Gastroesophageal sphincter (tissue), 4 donors: ENCODE measurements at regions not wholly inside any gene's neighbourhood (a gene's known extent, or its start where the extent isn't known, plus 50 kb on each side); places are given as distances from the start of the nearest gene placed in this dataset.
"Not testable (repeated sequence)": the region's sequence is repeated elsewhere in the genome, so short reads cannot be mapped to it uniquely, and the experiment has no call there.

Experiments used
- ATAC-seq: fragments of 150-250 bp; one replicate; pipeline ENCODE4 v1.9.1; 2016; ENCODE audit warnings: mild to moderate bottlenecking, moderate library complexity
- H3K27ac ChIP-seq, 4 donors: fragments of 200-600 bp; sonication (generic) in 3 of 4; 1 replicate in 3 of 4; 2 replicates in 1 of 4; pipeline ENCODE4 v1.5.1; 2016 to 2019
- H3K27me3 ChIP-seq: fragments of 200-600 bp; sonication (generic); one replicate; pipeline ENCODE4 v1.5.1; 2019
- H3K36me3 ChIP-seq, 2 donors: fragments of 200-600 bp; sonication (generic); one replicate each; pipeline ENCODE4 v1.5.1; 2019; ENCODE audit warnings: control low read depth in 1 of 2
- H3K4me1 ChIP-seq, 3 donors: fragments of 200-600 bp; sonication (generic); 1 replicate in 2 of 3; 2 replicates in 1 of 3; pipeline ENCODE4 v1.5.1; 2016 to 2019; ENCODE audit warnings: control low read depth in 2 of 3
- H3K4me3 ChIP-seq, 2 donors: fragments of 200-600 bp; sonication (generic); one replicate each; pipeline ENCODE4 v1.5.1; 2019; ENCODE audit warnings: mild to moderate bottlenecking in 1 of 2, moderate library complexity in 1 of 2
- H3K9me3 ChIP-seq, 3 donors: fragments of 200-600 bp; sonication (generic); one replicate each; pipeline ENCODE4 v1.5.1; 2017 to 2019; ENCODE audit warnings: control low read depth in 2 of 3
- CTCF ChIP-seq, 4 experiments: fragments of 200-600 bp in 2 of 4; fragments of 450-650 bp in 2 of 4; sonication (generic) in 1 of 4; IDR thresholded peaks; one replicate each; pipeline ENCODE4 v1.5.1; 2017 to 2019; ENCODE audit warnings: antibody characterized with exemption in 4 of 4, mild to moderate bottlenecking in 2 of 4, moderate library complexity in 2 of 4
- EP300 ChIP-seq: sonication (generic); formaldehyde crosslinking; IDR thresholded peaks from one replicate; pipeline ENCODE4 v1.6.1; 2017; ENCODE audit warnings: antibody characterized with exemption, mild to moderate bottlenecking
- POLR2A ChIP-seq, 2 donors: fragments of 450-650 bp; IDR thresholded peaks; one replicate each; pipeline ENCODE4 v1.6.1; 2017; ENCODE audit warnings: antibody characterized with exemption in 2 of 2, mild to moderate bottlenecking in 2 of 2, moderate library complexity in 1 of 2
- POLR2AphosphoS5 ChIP-seq: sonication (generic); formaldehyde crosslinking; IDR thresholded peaks from one replicate; pipeline ENCODE4 v1.6.1; 2017; ENCODE audit warnings: antibody characterized with exemption
- WGBS, 2 donors: methylation state at CpG; one replicate each; pipeline ENCODE4 v1.1.5; 2018; ENCODE audit warnings: low coverage in 1 of 2; 5-methylcytosine and 5-hydroxymethylcytosine counted together

- no peak overlapping the region for H3K4me3 ChIP-seq
- no peaks in the 10 kb centered on the region for H3K4me1 ChIP-seq
- ATAC-seq, result no peak
- H3K36me3 ChIP-seq, result no peaks in the 10 kb centered on the region
- H3K27me3 ChIP-seq, result peaks cover 62% of the 10 kb centered on the region
- H3K27ac ChIP-seq, result no peak overlapping the region
- no peaks in the 10 kb centered on the region for H3K9me3 ChIP-seq
- TF ChIP-seq POLR2AphosphoS5, result no peak
- no peak for TF ChIP-seq POLR2A (IDR thresholded peaks at IDR 0.05)
- no peak for TF ChIP-seq EP300
- TF ChIP-seq CTCF (IDR thresholded peaks at IDR 0.05), result no peak
- 80% methylated on average over 5 of the region's 11 CpGs; no CpG with 5 or more reads in 1 of the 2 donors for WGBS, 2 donors
Measured at GRCh38 chr22:48301421-48301820, 1526.3 kb downstream of the BRD1 start.

- 85 to 88% methylated on average over 7 to 10 of the region's 11 CpGs for WGBS, 2 donors
Measured at GRCh38 chr22:48300877-48301276, 1526.8 kb downstream of the BRD1 start.

GRCh38 chr22:48299801-48300200 is 1527.9 kb downstream of the BRD1 start:
- no peaks in the 10 kb centered on the region for H3K9me3 ChIP-seq
- H3K4me1 ChIP-seq, result no peaks in the 10 kb centered on the region
- TF ChIP-seq EP300, result no peak
- TF ChIP-seq CTCF (IDR thresholded peaks at IDR 0.05), result no peak
- no peak for TF ChIP-seq POLR2A (IDR thresholded peaks at IDR 0.05)
- TF ChIP-seq POLR2AphosphoS5, result no peak
- H3K27me3 ChIP-seq, result peaks cover 45% of the 10 kb centered on the region
- no peak overlapping the region for H3K4me3 ChIP-seq
- H3K36me3 ChIP-seq, result no peaks in the 10 kb centered on the region
- no CpG with 5 or more reads among the region's 18 CpGs for WGBS, 2 donors
- H3K27ac ChIP-seq, result no peak overlapping the region
- ATAC-seq, result no peak

More at GRCh38 chr22:48300877-48301276, 1526.8 kb downstream of the BRD1 start:
- Histone ChIP-seq H3K27me3 (peaks cover 56% of the 10 kb centered on the region), H3K27ac (no peak overlapping the region), H3K36me3 (no peaks in the 10 kb centered on the region), H3K4me3 (no peak overlapping the region), H3K9me3 (no peaks in the 10 kb centered on the region), H3K4me1 (no peaks in the 10 kb centered on the region)
- TF ChIP-seq EP300 (no peak), POLR2AphosphoS5 (no peak), CTCF (IDR thresholded peaks at IDR 0.05) (no peak), POLR2A (IDR thresholded peaks at IDR 0.05) (no peak)
- no peak for ATAC-seq

GRCh38 chr22:48299124-48299523 is 1528.5 kb downstream of the BRD1 start:
- no peak for ATAC-seq
- 80% methylated on average over 4 of the region's 8 CpGs; no CpG with 5 or more reads in 1 of the 2 donors for WGBS, 2 donors
- H3K36me3 ChIP-seq, result no peaks in the 10 kb centered on the region
- TF ChIP-seq POLR2A (IDR thresholded peaks at IDR 0.05) (no peak), POLR2AphosphoS5 (no peak), CTCF (IDR thresholded peaks at IDR 0.05) (no peak)
- H3K4me3 ChIP-seq, result no peak overlapping the region
- no peak overlapping the region for H3K27ac ChIP-seq
- peaks cover 39% of the 10 kb centered on the region for H3K27me3 ChIP-seq
- H3K9me3 ChIP-seq, result no peaks in the 10 kb centered on the region
- no peaks in the 10 kb centered on the region for H3K4me1 ChIP-seq

GRCh38 chr22:48297296-48297695 is 1530.4 kb downstream of the BRD1 start:
- ATAC-seq, result no peak
- TF ChIP-seq EP300 (no peak), POLR2A (IDR thresholded peaks at IDR 0.05) (no peak), POLR2AphosphoS5 (no peak), CTCF (IDR thresholded peaks at IDR 0.05) (no peak)
- Histone ChIP-seq H3K27me3 (peaks cover 31% of the 10 kb centered on the region), H3K4me3 (no peak overlapping the region), H3K4me1 (no peaks in the 10 kb centered on the region), H3K27ac (no peak overlapping the region), H3K36me3 (no peaks in the 10 kb centered on the region), H3K9me3 (peaks cover 0 to 6% (median 0%) of the 10 kb centered on the region in 3 donors)
- 68 to 80% methylated on average over 3 of the region's 7 CpGs for WGBS, 2 donors

GRCh38 chr22:48289954-48290353 is 1527.5 kb downstream of the TBC1D22A start:
- not testable (repeated sequence) for H3K9me3 ChIP-seq, H3K4me1 ChIP-seq, H3K27ac ChIP-seq, ATAC-seq, H3K4me3 ChIP-seq, H3K36me3 ChIP-seq
- peaks cover 26% of the 10 kb centered on the region for H3K27me3 ChIP-seq
- WGBS, 2 donors, result 63 to 70% methylated on average over 2 of the region's 2 CpGs
